Lower lobe of right lung (tissue), 2 donors: ENCODE measurements at regions not wholly inside any gene's neighbourhood (a gene's known extent, or its start where the extent isn't known, plus 50 kb on each side); places are given as distances from the start of the nearest gene placed in this dataset.

ENCODE experiments used
- ATAC-seq, 2 donors: fragments of 200-7000 bp; cut with Tn5 transposase; one replicate each; pipeline ENCODE4 v1.9.1; 2020 to 2022; ENCODE audit warnings: mild to moderate bottlenecking in 2 of 2, moderate library complexity in 2 of 2
- DNase-seq: peaks from one replicate; pipeline ENCODE4 v3.0.0-alpha.2; 2020
- H3K27ac ChIP-seq: fragments of 200-600 bp; one replicate; pipeline ENCODE4 v1.8.0; 2022
- H3K27me3 ChIP-seq: fragments of 200-600 bp; one replicate; pipeline ENCODE4 v1.8.0; 2022; ENCODE audit warnings: low read depth
- H3K36me3 ChIP-seq: fragments of 200-600 bp; one replicate; pipeline ENCODE4 v1.8.0; 2022; ENCODE audit warnings: mild to moderate bottlenecking
- H3K4me1 ChIP-seq: fragments of 200-600 bp; one replicate; pipeline ENCODE4 v1.8.0; 2022
- H3K4me3 ChIP-seq: fragments of 200-600 bp; one replicate; pipeline ENCODE4 v1.8.0; 2022; ENCODE audit warnings: mild to moderate bottlenecking
- H3K9me3 ChIP-seq: fragments of 200-600 bp; one replicate; pipeline ENCODE4 v1.8.0; 2022
- intact Hi-C: fragments of 100-400 bp; cut with DNase I; formaldehyde crosslinking; loops from one replicate; pipeline ENCODE4 v1.11.0; 2022
- TF ChIP-seq, protein P1 (sequence below): fragments of 200-600 bp; IDR thresholded peaks from one replicate; pipeline ENCODE4 v1.8.0; 2022; ENCODE audit warnings: antibody characterized with exemption, mild to moderate bottlenecking
- donor health status: DM: no; HTN: yes; CAD: no; lungs with severe emphysema.

DNA sequence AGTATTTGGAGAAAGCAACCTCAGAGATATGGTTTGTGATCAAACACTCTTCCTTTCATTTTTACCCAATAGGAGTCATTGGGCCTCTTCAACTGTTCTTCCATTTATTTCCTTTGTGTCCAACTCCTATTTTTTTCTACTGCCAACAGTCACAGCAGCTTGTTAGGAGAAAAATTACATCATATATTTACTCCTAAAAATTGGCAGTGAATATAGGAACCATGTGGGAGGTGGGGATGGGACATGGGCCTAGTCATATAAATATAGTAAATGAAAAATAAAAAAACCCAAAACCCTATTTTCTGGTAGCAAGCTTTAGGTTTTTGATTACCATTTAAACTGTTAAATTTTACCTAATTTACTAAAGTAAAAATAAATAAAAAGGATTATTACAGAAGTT lies 134.9 kb upstream of the MPDZ start:
- H3K4me1 ChIP-seq: no peaks in the 10 kb centered on the region
- H3K36me3 ChIP-seq: no peaks in the 10 kb centered on the region
- ATAC-seq (no peak), DNase-seq (no peak)
- TF ChIP-seq, protein P1, sequence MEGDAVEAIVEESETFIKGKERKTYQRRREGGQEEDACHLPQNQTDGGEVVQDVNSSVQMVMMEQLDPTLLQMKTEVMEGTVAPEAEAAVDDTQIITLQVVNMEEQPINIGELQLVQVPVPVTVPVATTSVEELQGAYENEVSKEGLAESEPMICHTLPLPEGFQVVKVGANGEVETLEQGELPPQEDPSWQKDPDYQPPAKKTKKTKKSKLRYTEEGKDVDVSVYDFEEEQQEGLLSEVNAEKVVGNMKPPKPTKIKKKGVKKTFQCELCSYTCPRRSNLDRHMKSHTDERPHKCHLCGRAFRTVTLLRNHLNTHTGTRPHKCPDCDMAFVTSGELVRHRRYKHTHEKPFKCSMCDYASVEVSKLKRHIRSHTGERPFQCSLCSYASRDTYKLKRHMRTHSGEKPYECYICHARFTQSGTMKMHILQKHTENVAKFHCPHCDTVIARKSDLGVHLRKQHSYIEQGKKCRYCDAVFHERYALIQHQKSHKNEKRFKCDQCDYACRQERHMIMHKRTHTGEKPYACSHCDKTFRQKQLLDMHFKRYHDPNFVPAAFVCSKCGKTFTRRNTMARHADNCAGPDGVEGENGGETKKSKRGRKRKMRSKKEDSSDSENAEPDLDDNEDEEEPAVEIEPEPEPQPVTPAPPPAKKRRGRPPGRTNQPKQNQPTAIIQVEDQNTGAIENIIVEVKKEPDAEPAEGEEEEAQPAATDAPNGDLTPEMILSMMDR: no peak
- no peak overlapping the region for H3K4me3 ChIP-seq
- intact Hi-C loops: no loop called here
- H3K9me3 ChIP-seq: no peaks in the 10 kb centered on the region
- no peaks in the 10 kb centered on the region for H3K27me3 ChIP-seq
- no peak overlapping the region for H3K27ac ChIP-seq

DNA sequence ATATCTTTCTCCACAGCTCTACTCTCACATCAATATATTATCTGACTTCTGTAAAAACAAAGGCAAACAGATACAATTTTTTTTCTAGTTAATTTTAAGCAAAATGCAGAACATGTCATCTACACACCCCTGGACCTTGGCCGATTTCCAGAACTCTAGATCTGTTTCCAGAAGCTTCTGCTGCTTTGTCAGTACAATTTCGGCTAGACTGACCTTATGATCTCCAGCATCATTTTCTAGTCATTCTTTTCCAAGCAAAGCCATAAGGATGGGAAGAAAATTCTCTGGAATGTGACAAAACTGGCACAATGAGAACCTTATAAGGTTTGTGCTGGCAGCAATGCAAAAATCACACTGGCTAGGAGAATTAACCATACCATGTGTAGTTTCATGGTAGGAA lies 132.8 kb upstream of the MPDZ start:
- no peaks in the 10 kb centered on the region for H3K27me3 ChIP-seq
- no peak for DNase-seq
- no peaks in the 10 kb centered on the region for H3K4me1 ChIP-seq
- no peak for ATAC-seq
- no peak overlapping the region for H3K27ac ChIP-seq
- TF ChIP-seq, protein P1: no peak
- H3K9me3 ChIP-seq: no peaks in the 10 kb centered on the region
- no peak overlapping the region for H3K4me3 ChIP-seq
- H3K36me3 ChIP-seq: no peaks in the 10 kb centered on the region
- intact Hi-C loops: no loop called here

DNA sequence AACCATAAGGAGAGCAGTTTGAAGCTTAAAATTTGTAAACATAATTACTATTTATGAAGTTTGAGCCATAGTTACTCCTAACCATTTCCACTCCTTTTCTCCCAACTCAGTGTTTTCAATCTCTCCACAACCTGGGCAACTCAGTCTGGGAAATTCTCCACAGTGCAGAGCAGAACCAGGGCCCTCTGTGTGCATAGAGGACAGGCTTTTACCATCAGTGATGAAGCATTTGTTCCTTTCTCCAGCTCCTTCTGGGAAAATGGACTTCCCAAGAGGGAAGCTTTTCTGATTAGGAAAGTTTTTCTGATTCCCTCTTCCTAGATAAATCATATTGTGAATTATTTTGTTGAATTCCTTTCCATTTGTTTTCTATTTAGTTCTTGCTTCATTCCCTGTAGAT lies 132.3 kb upstream of the MPDZ start:
- DNase-seq (no peak), ATAC-seq (no peak)
- no peaks in the 10 kb centered on the region for H3K36me3 ChIP-seq
- H3K27ac ChIP-seq: no peak overlapping the region
- intact Hi-C loops: no loop called here
- TF ChIP-seq, protein P1: no peak
- no peak overlapping the region for H3K4me3 ChIP-seq
- H3K4me1 ChIP-seq: no peaks in the 10 kb centered on the region
- no peaks in the 10 kb centered on the region for H3K27me3 ChIP-seq
- H3K9me3 ChIP-seq: no peaks in the 10 kb centered on the region

DNA sequence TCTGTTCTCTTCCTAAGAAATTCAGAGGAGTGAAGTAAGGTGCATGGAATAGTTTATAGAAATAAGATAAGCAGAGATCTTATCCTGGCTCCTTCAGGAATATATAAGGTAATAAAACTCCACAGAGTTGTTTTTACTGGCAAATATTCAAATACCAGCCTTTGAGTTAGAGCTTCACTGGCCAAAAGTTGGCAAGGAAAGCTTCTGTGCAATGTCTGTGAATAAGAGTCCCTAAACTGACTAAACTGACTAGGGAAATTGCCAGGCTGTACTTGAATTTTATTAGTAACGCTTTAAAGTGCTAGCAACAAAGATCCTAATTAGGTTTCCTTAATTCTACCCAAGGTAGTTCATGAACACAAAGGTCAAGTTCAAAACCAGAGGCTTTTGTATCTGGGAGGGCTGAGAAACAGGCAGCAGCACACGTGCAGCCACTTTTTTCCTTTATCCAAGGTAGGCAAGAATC lies 131.1 kb upstream of the MPDZ start:
- intact Hi-C loops: no loop called here
- ATAC-seq (no peak), DNase-seq (no peak)
- Histone ChIP-seq H3K36me3 (no peaks in the 10 kb centered on the region), H3K4me1 (no peaks in the 10 kb centered on the region), H3K27me3 (no peaks in the 10 kb centered on the region), H3K9me3 (no peaks in the 10 kb centered on the region), H3K4me3 (no peak overlapping the region), H3K27ac (no peak overlapping the region)
- TF ChIP-seq, protein P1: no peak

DNA sequence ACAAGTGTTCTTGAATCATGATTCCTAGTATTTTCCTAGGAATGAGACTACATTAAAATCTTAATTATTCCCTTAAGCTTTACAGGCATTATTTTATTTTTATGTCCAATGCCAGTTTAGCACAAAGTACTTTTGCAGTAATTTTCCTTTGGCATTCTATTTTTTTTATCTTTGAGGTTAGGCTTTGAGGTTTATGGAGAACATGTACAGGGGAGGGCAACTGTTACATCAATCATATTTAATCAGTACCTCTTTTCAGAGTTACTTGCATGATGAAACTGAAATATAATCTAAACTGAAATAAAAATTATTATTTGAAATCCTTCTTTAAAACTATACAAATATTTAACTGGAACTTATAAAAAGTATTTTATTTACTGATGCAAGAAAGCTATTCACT lies 118.2 kb upstream of the MPDZ start:
- no peak overlapping the region for H3K27ac ChIP-seq
- TF ChIP-seq, protein P1: no peak
- DNase-seq (no peak), ATAC-seq (no peak)
- H3K4me1 ChIP-seq: no peaks in the 10 kb centered on the region
- intact Hi-C loops: no loop called here
- no peaks in the 10 kb centered on the region for H3K27me3 ChIP-seq
- H3K36me3 ChIP-seq: no peaks in the 10 kb centered on the region
- H3K9me3 ChIP-seq: no peaks in the 10 kb centered on the region
- no peak overlapping the region for H3K4me3 ChIP-seq

DNA sequence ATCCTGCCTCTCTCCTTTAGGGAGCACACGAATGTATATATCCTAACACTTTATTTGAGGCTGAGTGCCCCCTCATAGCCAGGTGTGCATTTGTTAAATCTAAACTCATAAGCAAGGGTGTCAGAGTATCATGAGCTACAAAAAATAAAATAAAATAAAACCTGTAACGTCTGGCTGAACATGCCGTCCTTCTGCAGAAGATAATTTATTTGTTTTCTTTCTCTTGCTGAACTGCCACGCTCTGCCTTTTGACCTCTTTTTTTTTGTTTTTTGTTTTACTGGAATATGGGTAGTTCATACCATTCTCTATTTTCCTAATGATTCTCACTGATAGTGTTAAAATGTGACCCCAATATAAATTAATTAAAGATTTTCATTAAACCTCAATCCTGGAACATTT lies 117.7 kb upstream of the MPDZ start:
- H3K27me3 ChIP-seq: no peaks in the 10 kb centered on the region
- TF ChIP-seq, protein P1: no peak
- no peak overlapping the region for H3K27ac ChIP-seq
- no peaks in the 10 kb centered on the region for H3K36me3 ChIP-seq
- H3K4me3 ChIP-seq: no peak overlapping the region
- no peaks in the 10 kb centered on the region for H3K9me3 ChIP-seq
- DNase-seq (no peak), ATAC-seq (no peak)
- intact Hi-C loops: no loop called here
- no peaks in the 10 kb centered on the region for H3K4me1 ChIP-seq
